SK-N-SH treated with all-trans-retinoic acid at 6 μM for 48 hours (cell line): ENCODE measurements at regions not wholly inside any gene's neighbourhood (a gene's known extent, or its start where the extent isn't known, plus 50 kb on each side); places are given as distances from the start of the nearest gene placed in this dataset.

Experiments used
- ATAC-seq: fragments of 200-7000 bp; cut with Tn5 transposase; 3 replicates; pipeline ENCODE4 v1.9.1; 2020; ENCODE audit warnings: mild to moderate bottlenecking, moderate library complexity
- ARNTL ChIP-seq: fragments of 450-650 bp; formaldehyde crosslinking; IDR thresholded peaks from 2 replicates; pipeline ENCODE4 v1.5.0; 2020; ENCODE audit warnings: low read depth, mild to moderate bottlenecking, moderate library complexity, borderline replicate concordance
- BACH2 ChIP-seq: fragments of 250-450 bp; sonication (Bioruptor Pico); IDR thresholded peaks from 2 replicates; pipeline ENCODE4 v1.9.0; 2021; ENCODE audit warnings: mild to moderate bottlenecking, borderline replicate concordance
- CREB5 ChIP-seq: fragments of 250-450 bp; sonication (Bioruptor Pico); IDR thresholded peaks from 2 replicates; pipeline ENCODE4 v1.5.1; 2020; ENCODE audit warnings: low read depth, mild to moderate bottlenecking, moderate library complexity
- CSDC2 ChIP-seq: fragments of 250-450 bp; sonication (Bioruptor Pico); IDR thresholded peaks from 2 replicates; pipeline ENCODE4 v1.5.0; 2020; ENCODE audit warnings: mild to moderate bottlenecking, moderate library complexity
- ESRRG ChIP-seq: fragments of 250-450 bp; sonication (Bioruptor Pico); IDR thresholded peaks from 2 replicates; pipeline ENCODE4 v1.6.1; 2021; ENCODE audit warnings: mild to moderate bottlenecking
- GLIS3 ChIP-seq: fragments of 250-450 bp; sonication (Bioruptor Pico); IDR thresholded peaks from 2 replicates; pipeline ENCODE4 v1.5.0; 2020; ENCODE audit warnings: mild to moderate bottlenecking, moderate library complexity
- ISL1 ChIP-seq: fragments of 250-450 bp; sonication (Bioruptor Pico); IDR thresholded peaks from 2 replicates; pipeline ENCODE4 v2.1.2; 2022; ENCODE audit warnings: mild to moderate bottlenecking, moderate library complexity
- OSR1 ChIP-seq: fragments of 250-450 bp; sonication (Bioruptor Pico); IDR thresholded peaks from 2 replicates; pipeline ENCODE4 v1.8.0; 2022; ENCODE audit warnings: moderate library complexity, mild to moderate bottlenecking, inconsistent platforms
- PPARA ChIP-seq: fragments of 250-450 bp; sonication (Bioruptor Pico); IDR thresholded peaks from 2 replicates; pipeline ENCODE4 v1.5.0; 2020; ENCODE audit warnings: mild to moderate bottlenecking, borderline replicate concordance
- RARB ChIP-seq: fragments of 250-450 bp; sonication (Bioruptor Pico); IDR thresholded peaks from 2 replicates; pipeline ENCODE4 v1.8.0; 2021; ENCODE audit warnings: mild to moderate bottlenecking, moderate library complexity
- SNAI2 ChIP-seq: fragments of 250-450 bp; sonication (Bioruptor Pico); IDR thresholded peaks from 2 replicates; pipeline ENCODE4 v1.5.0; 2020; ENCODE audit warnings: mild to moderate bottlenecking, moderate library complexity
- TCF4 ChIP-seq: fragments of 250-450 bp; sonication (Bioruptor Pico); IDR thresholded peaks from 2 replicates; pipeline ENCODE4 v1.8.0; 2021; ENCODE audit warnings: mild to moderate bottlenecking, moderate library complexity, borderline replicate concordance
- TOX ChIP-seq: fragments of 250-450 bp; sonication (Bioruptor Pico); IDR thresholded peaks from 2 replicates; pipeline ENCODE4 v1.8.0; 2021; ENCODE audit warnings: mild to moderate bottlenecking, moderate library complexity, borderline replicate concordance
- ZC3H10 ChIP-seq: fragments of 250-450 bp; sonication (Bioruptor Pico); IDR thresholded peaks from 2 replicates; pipeline ENCODE4 v1.5.1; 2021; ENCODE audit warnings: mild to moderate bottlenecking, moderate library complexity
- ZFP3 ChIP-seq: fragments of 250-450 bp; sonication (Bioruptor Pico); IDR thresholded peaks from 2 replicates; pipeline ENCODE4 v1.5.0; 2020; ENCODE audit warnings: mild to moderate bottlenecking, moderate library complexity
- ZFP30 ChIP-seq: fragments of 450-650 bp; formaldehyde crosslinking; IDR thresholded peaks from 2 replicates; pipeline ENCODE4 v1.5.0; 2022; ENCODE audit warnings: mild to moderate bottlenecking, moderate library complexity
- ZNF565 ChIP-seq: fragments of 450-650 bp; formaldehyde crosslinking; conservative IDR thresholded peaks from 2 replicates; pipeline ENCODE4 v1.5.0; 2020; ENCODE audit warnings: low read depth, mild to moderate bottlenecking, moderate library complexity
- ZNF70 ChIP-seq: fragments of 450-650 bp; formaldehyde crosslinking; IDR thresholded peaks from 2 replicates; pipeline ENCODE4 v1.5.0; 2020; ENCODE audit warnings: mild to moderate bottlenecking, moderate library complexity
- ZNF8 ChIP-seq: fragments of 450-650 bp; formaldehyde crosslinking; IDR thresholded peaks from 2 replicates; pipeline ENCODE4 v1.5.0; 2020; ENCODE audit warnings: mild to moderate bottlenecking, moderate library complexity
- TF ChIP-seq, protein P1 (sequence below): fragments of 250-450 bp; sonication (Bioruptor Pico); IDR thresholded peaks from 2 replicates; pipeline ENCODE4 v1.5.1; 2021; ENCODE audit warnings: mild to moderate bottlenecking, moderate library complexity
- TF ChIP-seq, protein P2 (sequence below): fragments of 250-450 bp; sonication (Bioruptor Pico); IDR thresholded peaks from 2 replicates; pipeline ENCODE4 v1.5.0; 2020; ENCODE audit warnings: mild to moderate bottlenecking, moderate library complexity
- TF ChIP-seq, protein P3 (sequence below): fragments of 250-450 bp; sonication (Bioruptor Pico); IDR thresholded peaks from 2 replicates; pipeline ENCODE4 v1.8.0; 2021; ENCODE audit warnings: low read depth, mild to moderate bottlenecking, moderate library complexity, borderline replicate concordance

DNA sequence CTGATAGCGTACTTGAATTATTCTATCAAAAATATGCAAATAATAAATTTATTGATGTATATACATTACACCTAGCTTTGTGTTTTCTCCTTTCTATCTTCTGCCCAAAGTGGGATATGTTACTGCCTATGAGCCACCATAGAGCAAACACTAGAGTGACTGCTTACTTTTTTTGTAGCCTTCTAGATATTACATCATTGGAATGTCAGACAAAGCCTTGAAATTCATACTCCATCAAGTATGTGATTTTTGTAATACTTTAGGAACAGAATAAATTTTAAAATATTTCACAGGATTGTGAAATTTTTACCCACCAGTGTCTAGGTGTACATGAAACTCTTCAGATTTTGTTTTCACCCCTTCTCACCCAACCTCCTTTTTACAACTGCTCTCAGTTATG lies 787.6 kb downstream of the USP25 start:
- no peak for TF ChIP-seq ZFP3 (CRISPR knock-in tag)
- ATAC-seq, result no peak

DNA sequence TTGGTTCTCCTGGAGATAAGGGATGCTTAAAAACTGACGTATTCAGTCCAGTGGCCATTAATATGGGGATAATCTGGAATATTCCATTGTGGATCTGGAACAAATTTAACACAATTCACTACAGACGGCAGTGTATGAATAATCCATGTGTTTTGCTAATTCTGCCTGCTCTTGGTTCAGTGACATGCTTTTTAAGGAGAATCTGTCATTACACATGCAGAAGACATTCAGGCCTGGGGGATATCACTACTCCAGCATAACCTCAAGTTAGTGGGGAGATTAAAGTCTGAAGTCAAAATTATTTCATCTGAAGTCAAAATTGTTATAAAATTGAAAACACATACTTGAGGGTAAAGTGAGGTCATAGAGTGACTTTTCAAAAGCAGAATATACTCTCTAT lies 789.3 kb downstream of the USP25 start:
- TF ChIP-seq ZNF565 (CRISPR knock-in tag), result no peak
- no peak for TF ChIP-seq PPARA
- no peak for TF ChIP-seq ZC3H10 (CRISPR knock-in tag)
- TF ChIP-seq ZNF8 (CRISPR knock-in tag), result no peak
- no peak for TF ChIP-seq ISL1 (CRISPR knock-in tag)
- TF ChIP-seq BACH2, result no peak
- no peak for ATAC-seq

DNA sequence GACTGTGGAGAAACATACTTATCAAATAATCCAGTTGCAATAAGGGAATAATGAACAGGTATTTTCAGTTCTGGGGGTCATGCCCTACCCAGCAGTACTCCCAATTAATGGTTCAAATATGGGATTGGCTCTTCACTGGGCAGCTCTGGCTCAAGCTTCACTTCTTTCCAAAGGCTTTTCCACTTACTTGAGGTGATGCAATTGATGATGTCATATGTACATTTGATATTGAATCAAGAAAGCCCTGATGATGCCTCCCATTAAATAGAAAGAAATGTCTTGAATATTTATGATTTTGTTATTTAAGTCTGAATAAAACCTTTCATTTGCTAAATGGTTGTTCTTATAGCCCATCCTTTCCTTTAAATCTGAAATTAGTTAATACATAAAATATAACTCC lies 789.9 kb downstream of the USP25 start:
- ATAC-seq, result no peak
- no peak for TF ChIP-seq BACH2
- TF ChIP-seq, protein P1, sequence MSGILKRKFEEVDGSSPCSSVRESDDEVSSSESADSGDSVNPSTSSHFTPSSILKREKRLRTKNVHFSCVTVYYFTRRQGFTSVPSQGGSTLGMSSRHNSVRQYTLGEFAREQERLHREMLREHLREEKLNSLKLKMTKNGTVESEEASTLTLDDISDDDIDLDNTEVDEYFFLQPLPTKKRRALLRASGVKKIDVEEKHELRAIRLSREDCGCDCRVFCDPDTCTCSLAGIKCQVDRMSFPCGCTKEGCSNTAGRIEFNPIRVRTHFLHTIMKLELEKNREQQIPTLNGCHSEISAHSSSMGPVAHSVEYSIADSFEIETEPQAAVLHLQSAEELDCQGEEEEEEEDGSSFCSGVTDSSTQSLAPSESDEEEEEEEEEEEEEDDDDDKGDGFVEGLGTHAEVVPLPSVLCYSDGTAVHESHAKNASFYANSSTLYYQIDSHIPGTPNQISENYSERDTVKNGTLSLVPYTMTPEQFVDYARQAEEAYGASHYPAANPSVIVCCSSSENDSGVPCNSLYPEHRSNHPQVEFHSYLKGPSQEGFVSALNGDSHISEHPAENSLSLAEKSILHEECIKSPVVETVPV (CRISPR knock-in tag), result no peak
- TF ChIP-seq OSR1 (CRISPR knock-in tag), result no peak
- no peak for TF ChIP-seq ZNF70 (CRISPR knock-in tag)
- TF ChIP-seq, protein P2, sequence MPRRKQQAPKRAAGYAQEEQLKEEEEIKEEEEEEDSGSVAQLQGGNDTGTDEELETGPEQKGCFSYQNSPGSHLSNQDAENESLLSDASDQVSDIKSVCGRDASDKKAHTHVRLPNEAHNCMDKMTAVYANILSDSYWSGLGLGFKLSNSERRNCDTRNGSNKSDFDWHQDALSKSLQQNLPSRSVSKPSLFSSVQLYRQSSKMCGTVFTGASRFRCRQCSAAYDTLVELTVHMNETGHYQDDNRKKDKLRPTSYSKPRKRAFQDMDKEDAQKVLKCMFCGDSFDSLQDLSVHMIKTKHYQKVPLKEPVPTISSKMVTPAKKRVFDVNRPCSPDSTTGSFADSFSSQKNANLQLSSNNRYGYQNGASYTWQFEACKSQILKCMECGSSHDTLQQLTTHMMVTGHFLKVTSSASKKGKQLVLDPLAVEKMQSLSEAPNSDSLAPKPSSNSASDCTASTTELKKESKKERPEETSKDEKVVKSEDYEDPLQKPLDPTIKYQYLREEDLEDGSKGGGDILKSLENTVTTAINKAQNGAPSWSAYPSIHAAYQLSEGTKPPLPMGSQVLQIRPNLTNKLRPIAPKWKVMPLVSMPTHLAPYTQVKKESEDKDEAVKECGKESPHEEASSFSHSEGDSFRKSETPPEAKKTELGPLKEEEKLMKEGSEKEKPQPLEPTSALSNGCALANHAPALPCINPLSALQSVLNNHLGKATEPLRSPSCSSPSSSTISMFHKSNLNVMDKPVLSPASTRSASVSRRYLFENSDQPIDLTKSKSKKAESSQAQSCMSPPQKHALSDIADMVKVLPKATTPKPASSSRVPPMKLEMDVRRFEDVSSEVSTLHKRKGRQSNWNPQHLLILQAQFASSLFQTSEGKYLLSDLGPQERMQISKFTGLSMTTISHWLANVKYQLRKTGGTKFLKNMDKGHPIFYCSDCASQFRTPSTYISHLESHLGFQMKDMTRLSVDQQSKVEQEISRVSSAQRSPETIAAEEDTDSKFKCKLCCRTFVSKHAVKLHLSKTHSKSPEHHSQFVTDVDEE (CRISPR knock-in tag), result no peak
- no peak for TF ChIP-seq PPARA
- TF ChIP-seq ZFP3 (CRISPR knock-in tag), result no peak
- TF ChIP-seq ZNF8 (CRISPR knock-in tag), result no peak
- no peak for TF ChIP-seq CREB5 (CRISPR knock-in tag)
- TF ChIP-seq ZFP30, result no peak
- TF ChIP-seq GLIS3 (CRISPR knock-in tag), result no peak
- no peak for TF ChIP-seq ARNTL (CRISPR knock-in tag)
- TF ChIP-seq SNAI2, result no peak
- TF ChIP-seq, protein P3, sequence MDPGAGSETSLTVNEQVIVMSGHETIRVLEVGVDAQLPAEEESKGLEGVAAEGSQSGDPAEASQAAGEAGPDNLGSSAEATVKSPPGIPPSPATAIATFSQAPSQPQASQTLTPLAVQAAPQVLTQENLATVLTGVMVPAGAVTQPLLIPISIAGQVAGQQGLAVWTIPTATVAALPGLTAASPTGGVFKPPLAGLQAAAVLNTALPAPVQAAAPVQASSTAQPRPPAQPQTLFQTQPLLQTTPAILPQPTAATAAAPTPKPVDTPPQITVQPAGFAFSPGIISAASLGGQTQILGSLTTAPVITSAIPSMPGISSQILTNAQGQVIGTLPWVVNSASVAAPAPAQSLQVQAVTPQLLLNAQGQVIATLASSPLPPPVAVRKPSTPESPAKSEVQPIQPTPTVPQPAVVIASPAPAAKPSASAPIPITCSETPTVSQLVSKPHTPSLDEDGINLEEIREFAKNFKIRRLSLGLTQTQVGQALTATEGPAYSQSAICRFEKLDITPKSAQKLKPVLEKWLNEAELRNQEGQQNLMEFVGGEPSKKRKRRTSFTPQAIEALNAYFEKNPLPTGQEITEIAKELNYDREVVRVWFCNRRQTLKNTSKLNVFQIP (CRISPR knock-in tag), result no peak
- TF ChIP-seq ESRRG (CRISPR knock-in tag), result no peak
- TF ChIP-seq CSDC2 (CRISPR knock-in tag), result no peak
- TF ChIP-seq TCF4 (CRISPR knock-in tag), result no peak
- TF ChIP-seq ZNF565 (CRISPR knock-in tag), result no peak
- no peak for TF ChIP-seq TOX
- no peak for TF ChIP-seq ISL1 (CRISPR knock-in tag)

GRCh38 chr21:16522548-16522947 lies 792.8 kb downstream of the USP25 start:
- TF ChIP-seq ZC3H10 (CRISPR knock-in tag), result no peak
- TF ChIP-seq BACH2, result no peak
- no peak for ATAC-seq

- ATAC-seq, result no peak
- TF ChIP-seq TOX (no peak), ZC3H10 (CRISPR knock-in tag) (no peak), ARNTL (CRISPR knock-in tag) (no peak), RARB (no peak), OSR1 (CRISPR knock-in tag) (no peak), ZNF565 (CRISPR knock-in tag) (no peak)
- TF ChIP-seq, protein P1 (CRISPR knock-in tag), result no peak
- TF ChIP-seq, protein P2 (CRISPR knock-in tag), result no peak
These were observed 800.9 kb downstream of the USP25 start for GRCh38 chr21:16530656-16531055.
